Amniotic epithelial cell (primary cell): ENCODE measurements at regions not wholly inside any gene's neighbourhood (a gene's known extent, or its start where the extent isn't known, plus 50 kb on each side); places are given as distances from the start of the nearest gene placed in this dataset.
A peak's percentile ranks its signal among the peaks of the same experiment; 100 is the strongest.
"Not testable (repeated sequence)": the region's sequence is repeated elsewhere in the genome, so short reads cannot be mapped to it uniquely, and the experiment has no call there.

ENCODE experiments used
- DNase-seq: peaks from one replicate; pipeline ENCODE4 v3.0.0-alpha.2; 2010; ENCODE audit warnings: low read depth

DNA sequence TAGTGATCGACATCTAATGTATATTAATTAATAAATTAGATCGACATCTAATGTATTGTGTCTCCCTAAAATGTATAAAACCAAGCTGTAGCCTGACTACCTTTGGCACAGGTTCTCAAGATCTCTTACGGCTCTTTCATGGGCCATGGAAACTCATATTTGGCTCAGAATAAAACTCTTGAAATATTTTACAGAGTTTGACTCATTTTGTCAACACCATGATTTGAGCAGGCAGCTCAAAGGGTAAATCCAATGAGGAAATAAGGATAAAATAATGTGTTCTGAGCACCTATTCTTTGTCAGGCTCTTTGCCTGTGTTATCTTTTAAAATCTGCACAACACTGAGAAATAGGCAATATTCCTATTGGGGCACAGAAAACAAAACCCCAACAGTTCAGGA lies 223.4 kb upstream of the DUSP10 start:
- DNase-seq, result no peak

DNA sequence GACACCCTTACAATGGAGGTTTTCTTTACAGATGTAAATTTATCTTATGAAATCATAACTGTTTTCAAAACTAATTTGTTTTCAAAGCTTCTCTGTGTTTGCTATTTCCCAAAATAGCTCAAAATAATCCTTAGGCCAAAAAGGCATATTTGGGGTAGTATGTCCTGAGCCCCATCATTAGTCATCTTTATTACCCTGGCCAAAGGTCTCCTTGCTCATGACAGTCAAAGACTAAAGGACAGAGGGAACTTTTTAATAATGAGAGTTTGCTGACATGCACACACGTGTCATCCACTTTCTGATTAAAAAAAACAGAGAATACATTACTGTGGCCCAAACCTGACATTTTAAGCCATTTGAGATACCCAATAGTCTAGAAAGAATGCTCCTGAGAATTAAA lies 221.9 kb upstream of the DUSP10 start:
- DNase-seq, result no peak

DNA sequence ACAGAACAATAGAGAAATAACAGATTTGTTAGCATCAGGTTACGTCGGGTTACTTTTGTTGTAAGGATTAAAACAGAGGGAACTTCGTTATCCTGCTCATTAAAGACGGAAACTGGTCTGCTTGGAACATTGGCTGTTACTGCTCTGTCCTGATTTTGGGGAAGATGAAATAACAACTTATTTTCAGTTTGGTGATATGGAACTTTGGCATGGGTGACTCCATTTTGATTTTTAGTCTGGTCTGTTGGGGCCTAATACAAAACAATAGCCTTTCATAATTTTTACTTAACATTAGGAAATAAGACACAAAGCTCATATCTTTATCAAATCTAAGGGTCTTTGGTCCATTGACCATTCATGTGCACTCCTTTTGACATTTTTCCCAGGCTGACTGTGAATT lies 220.5 kb upstream of the DUSP10 start:
- no peak for DNase-seq

DNA sequence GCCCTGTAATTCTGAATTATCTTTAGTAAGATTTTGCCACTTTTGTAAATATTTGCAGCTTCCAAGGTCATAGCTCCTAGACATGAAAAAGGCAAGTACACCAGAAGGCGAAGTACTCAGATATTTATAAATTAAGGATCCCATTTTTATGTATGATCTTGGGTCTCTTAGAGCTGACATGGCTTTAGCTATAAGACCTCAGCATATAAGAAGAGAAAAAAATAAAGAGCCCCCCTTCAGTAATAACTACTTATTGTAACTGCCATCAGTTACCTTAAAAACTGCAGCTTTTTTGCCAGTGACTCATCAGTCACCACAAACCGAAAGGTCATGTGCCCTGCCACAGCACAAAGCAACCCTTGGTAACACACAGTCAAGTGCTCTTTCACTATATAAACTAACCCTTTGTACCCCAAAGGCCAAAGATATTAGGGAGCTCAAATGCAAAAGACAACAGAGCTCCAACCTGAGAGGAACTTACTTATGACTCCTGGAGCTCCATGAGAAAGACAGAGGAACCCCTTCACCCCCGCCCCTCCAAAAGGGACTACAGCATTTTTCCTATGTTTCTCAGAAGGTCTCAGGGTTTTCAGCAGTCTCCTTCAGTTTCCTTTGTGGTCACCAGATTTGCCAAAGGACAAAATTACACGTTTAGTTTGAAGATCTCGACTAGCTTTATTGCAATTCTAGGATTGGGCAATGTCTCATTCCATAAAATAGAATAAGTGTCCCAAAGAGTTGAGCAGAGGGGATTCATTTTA lies 219.8 kb upstream of the DUSP10 start:
- DNase-seq, result peak; percentile 66

DNA sequence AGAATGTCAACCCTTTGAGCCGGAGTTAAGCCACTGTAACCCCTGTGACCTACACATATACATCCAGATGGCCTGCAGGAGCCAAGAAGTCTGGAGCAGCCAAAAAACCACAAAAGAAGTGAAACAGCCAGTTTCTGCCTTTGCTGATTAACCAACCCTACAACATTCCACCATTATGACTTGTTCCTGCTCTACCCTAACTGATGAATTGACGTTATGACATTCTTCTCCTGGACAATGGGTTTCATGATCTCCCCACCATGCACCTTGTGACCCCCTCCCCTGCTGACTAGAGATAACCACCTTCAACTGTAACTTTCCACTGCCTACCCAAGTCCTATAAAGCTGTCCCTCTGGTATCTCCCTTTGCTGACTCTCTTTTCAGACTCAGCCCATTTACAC lies 216.3 kb upstream of the DUSP10 start:
- peak; percentile 82 for DNase-seq

DNA sequence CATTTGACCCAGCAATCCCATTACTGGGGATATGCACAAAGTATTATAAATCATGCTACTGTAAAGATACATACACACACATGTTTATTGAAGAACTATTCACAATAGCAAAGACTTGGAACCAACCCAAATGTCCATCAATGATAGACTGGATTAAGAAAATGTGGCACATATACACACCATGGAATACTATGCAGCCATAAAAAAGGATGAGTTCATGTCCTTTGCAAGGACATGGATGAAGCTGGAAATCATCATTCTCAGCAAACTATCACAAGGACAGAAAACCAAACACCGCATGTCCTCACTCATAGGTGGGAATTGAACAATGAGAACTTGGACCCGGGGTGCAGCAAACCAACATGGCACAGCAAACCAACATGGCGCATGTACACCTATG lies 215.5 kb upstream of the DUSP10 start:
- DNase-seq, result not testable (repeated sequence)

DNA sequence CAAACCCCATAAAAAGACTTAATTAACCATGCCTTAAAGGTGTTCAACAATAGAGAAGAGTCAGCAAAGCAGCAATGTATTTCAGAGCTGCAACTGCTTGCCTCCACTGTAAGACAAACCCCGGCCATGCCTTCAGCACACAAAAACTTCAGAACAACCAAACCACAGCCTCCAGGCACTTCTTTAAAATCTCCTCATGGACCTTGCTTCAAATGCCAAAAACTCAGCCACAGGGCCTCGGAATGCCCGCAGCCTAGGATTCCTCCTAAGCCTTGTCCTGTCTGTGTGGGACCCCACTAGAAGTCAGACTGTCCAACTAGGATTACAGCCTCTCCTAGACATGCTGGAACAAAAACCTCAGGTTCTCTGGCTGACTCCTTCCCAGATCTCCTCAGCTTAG lies 208.1 kb upstream of the DUSP10 start:
- DNase-seq, result no peak

DNA sequence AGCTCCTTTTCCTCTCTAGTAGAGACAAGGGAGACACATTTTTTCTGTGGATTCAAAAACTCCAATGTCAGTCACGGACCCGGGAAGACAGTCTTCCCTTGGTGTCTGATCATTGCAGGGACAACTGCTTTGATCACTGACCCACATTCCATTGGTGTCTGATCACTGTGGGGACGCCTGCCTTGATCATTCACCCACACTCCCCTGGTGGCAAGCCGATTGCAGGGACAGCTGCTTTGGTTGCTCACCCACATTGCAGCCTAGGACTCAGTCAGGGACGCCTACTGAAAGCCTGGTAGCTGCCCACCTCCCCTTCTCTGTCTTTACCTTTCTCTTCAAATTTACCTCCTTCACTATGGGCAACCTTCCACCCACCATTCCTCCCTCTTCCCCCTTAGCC lies 206.6 kb upstream of the DUSP10 start:
- no peak for DNase-seq

DNA sequence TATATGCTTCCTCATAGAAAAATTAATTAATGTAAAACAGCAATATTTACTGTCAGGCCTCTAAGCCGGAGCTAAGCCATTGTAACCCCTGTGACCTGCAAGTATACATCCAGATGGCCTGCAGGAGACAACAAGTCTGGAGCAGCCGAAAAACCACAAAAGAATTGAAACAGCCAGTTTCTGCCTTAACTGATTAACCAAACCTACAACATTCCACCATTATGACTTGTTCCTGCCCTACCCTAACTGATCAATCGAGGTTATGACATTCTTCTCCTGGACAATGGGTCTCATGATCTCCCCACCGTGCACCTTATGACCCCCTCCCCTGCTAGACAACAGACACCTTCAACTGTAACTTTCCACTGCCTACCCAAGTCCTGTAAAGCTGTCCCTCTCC lies 205.8 kb upstream of the DUSP10 start:
- DNase-seq, result peak; percentile 7

DNA sequence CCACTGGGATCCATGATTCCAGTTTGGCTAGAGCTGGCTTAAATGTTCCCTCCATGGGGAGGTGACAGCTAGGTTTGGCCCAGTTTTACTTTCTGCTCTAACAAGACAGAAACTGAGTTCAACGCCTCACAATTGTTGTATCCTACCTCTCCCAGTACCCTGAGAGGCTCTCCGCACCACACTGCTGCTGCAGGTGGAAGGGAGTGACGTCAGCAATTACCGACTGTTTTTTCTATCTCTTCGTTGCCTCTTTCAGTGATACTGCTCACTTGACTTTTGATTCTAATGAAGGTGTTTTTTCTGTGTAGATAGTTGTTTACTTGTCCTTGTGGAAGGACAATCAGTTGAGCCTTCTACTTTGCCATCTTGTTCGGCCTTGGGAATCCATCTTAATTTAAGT lies 204.9 kb upstream of the DUSP10 start:
- DNase-seq, result no peak

DNA sequence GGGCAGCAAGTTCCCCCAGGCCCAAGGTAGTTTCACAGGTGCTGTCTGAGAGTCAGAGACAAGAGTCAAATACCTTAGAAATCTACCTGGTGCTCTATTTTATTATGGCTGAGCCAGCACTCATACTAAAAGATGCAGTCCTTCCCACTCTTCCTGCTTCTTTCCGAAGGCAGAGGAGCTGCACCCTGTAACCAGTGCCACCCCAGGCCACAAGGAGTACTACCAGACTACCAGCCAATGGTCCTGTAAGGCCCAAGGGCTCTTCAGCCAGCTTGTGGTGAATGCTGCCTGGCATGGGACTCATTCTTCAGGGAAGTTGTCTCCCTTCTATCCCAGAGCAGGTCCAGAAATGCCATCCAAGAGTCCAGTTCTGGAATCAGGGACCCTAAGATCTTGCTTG lies 203.8 kb upstream of the DUSP10 start:
- DNase-seq, result no peak

DNA sequence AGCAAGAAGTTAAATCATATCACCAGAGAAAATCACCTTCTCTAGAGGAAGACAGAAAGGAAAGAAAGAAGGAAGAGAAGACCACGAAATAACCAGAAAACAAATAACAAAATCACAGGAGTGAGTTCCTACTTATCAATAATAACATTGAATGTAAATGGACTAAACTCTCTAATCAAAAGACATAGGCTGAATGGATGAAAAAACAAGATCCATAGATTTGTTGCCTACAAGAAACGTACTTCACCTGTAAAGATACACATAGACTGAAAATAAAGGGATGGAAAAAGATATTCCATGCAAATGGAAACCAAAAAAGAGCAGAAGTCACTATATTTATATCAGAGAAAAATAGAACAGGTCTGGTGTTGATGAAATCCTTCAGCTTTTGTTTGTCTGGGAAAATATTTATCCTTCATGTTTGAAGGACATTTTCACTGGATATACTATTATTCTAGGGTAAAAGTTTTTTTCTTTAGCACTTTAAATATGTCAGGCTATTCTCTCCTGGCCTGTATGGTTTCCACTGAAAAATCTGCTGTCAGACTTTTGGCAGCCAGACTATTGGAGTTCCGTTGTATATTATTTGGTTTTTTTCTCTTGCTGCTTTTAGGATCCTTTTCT lies 202.5 kb upstream of the DUSP10 start:
- no peak for DNase-seq

DNA sequence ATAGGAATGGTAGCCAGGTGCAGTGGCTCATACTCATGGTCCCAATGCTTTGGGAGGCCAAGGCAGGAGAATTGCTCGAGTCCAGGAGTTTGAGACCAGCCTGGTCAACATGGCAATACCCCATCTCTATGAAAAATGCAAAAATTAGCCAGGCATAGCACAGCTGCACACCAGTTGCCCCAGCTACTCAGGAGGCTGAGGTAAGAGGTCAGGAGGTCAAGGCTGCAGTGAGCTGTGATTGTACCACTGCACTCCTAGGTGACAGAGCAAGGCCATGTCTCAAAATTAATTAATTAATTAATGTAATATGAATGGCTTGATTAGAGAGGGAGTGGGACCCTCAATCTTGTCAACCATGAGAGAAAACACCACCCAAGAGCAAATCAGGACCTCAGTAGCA lies 198.7 kb upstream of the DUSP10 start:
- no peak for DNase-seq

DNA sequence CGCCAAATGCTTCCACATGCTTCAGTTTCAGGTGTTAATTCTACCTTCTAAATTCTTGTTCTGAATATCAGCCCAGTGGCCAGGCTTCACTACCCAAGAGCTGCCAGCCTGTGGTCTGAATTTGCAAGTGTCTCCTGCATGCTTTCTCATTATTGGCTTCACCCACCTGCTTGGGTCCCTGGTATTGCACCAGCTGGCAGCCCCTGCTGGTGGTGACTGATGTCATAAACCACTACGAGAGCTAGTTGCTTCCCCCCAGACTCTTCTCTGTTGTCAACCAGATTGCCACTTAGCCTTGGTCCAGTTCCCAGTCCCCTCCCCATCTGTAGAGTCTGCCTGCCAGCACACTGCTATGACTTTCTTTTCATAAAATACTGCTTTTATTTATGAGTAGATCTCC lies 197.7 kb upstream of the DUSP10 start:
- no peak for DNase-seq

DNA sequence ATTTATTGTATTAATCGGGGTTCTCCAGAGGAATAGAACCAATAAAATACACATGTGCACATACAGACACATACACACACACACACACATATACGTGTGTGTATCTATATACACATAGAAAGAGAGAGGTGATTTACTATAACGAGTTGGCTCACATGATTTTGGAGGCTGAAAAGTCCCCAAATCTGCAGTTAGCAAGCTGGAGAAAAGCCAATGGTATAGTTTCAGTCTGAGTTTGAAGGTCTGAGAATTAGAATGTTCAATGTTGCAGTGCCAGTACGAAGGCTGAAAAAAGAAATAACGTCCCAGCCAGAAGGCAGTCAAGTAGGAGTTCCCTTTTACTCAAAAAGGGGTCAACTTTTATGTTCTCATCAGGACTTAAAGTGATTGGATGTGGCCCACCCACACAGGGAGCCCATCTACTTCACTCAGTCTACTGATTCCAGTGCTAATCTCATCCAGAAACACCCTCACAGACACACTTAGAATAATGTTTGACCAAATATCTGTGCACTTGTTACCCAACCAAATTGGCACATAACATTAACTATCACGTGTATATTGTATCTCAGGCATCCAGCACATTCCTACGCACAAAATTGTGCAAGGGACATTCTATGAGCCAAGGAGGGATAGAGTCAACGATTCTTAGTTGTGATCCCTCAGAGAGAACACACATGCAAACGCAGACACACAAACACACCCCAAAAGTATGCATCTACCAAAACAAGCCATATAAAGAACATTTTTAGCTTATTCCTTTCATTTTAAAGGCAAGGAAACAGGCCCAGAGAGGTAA lies 195.5 kb upstream of the DUSP10 start:
- DNase-seq, result no peak

DNA sequence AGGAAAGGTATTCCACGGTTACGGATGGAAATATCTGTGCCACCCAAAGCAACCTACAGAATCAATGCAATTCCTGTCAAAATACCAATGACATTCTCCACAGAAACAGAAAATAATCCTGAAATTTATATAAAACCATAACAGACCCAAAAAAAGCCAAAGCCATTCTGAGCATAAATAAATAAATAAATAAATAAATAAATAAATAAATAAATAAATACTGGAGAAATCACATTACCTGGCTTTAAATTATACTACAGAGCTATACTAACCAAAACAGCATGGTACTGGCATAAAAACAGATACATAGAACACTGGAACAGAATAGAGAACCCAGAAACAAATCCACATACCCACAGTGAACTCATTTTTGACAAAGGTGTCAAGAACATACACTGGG lies 191.9 kb upstream of the DUSP10 start:
- DNase-seq, result no peak

DNA sequence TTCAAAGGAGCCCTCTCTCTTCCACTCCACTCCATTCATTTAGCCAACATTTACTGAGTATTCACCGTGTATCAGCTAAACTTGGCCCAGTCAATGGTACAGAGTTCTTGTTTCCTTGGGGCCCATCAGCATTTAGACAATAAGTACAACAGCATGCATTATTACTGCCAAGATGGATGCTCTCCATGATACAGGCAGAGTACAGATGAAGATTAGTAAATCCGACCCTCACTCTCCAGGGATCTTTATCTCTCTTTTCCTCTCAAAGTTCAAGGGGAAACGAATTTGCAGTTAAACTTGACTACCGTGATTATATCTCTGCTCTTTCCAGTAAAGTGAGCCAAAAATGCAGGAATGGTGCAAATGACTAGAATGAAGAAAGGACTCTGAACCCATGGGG lies 184.6 kb upstream of the DUSP10 start:
- no peak for DNase-seq

DNA sequence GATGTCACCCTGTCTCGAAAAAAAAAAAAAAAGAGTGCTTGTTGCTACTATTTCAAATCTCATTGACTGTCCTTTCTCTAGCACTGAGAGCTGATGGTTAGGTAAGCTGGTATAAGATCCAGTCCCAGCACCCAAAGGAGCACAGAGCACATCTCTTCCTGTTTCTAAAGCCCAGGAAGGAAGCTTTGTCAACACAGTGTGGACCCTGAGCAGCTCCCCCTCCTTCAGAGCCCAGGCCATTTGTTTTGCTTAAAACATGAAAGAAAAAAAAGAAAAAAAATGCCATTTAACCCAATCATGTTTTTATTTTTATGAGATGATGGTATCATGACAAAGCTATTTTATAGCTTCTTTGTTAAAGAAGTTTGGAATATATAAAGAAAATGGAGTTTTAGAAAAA lies 184.1 kb upstream of the DUSP10 start:
- DNase-seq, result no peak

DNA sequence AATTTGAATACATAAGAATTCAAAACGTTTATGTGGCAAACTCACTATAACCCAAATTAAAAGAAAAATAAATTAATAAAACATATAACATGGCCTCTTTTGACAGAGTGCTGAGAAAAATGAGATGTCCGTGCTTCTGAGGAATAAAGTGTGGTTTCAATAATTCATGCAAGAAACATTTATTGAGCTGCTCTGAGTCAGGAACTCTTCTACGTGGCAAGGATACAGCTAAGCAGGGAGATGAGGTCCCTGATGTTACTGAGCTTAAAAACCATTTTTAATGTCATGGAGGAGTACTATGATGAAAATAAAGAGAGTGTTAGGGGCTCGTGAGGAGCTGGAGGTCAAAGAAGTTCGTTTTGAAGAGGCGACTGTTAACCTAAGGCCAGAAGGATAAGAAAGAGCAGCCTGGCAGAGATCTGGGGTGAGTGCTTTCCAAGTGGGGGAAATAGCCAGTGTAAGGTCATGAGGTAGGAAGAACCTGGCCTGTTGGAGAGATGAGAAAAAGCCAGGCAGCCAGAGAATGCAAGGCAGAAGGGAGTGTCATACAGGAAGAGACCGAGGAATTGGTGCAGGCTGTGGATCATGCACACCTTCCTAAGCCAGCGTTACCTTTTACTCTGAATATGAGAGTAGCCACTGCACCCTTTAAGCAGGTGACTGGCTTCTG lies 182.2 kb upstream of the DUSP10 start:
- peak; percentile 21 for DNase-seq

DNA sequence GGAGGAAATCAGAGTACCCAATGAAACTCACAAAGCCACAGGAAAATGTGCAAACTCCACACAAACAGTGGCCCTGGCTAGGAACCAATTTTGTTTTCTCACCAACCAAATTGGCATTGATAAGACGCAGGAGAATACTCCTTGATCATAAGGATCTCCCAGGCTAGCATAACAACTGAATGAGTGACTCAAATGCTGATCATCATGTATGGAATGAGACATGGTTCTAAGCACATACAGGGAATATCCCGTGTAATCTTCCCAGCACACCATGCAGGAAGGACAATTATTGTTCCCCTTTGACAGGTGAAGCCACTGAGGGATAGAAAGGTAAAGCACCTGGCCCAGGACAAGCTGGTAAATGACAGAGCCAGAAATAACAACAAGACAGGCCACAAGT lies 180.0 kb upstream of the DUSP10 start:
- no peak for DNase-seq

DNA sequence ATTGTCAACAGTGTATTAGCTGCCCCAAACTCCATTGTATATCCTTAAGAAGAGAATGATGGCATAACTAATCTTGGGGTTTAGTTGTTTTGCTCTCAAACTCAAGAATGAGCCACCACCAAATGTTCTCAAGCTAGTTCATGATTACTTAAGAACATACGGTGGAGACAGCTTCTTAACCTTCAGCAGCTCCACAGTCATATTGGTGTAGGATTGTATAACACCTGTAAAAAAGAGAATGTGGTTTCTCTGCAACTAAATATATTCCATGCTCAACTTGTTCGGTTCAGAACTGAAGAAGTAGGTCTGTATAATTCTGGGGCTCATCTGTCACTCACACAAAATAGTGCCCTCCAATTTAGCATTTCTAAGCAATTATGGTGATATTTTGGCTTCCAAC lies 177.9 kb upstream of the DUSP10 start:
- no peak for DNase-seq

DNA sequence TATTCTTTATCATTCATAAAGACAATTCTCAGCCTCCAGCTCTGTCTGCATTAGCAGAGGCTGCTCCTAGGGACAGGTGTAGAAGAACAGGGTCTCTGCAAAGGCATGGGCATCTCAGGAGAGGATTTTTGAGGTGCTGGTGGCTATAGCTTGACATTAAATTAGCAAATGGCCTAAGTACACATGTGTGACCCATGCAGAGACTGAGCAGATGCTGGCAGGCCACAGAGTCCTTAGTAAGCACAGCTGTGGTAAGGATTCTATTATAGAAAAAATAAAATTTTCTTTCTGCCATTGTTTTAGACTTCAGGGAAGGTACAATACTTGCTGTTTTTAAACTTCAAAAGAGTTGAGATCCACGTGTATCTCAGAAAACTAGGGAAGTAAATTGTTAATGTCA lies 177.5 kb upstream of the DUSP10 start:
- no peak for DNase-seq

DNA sequence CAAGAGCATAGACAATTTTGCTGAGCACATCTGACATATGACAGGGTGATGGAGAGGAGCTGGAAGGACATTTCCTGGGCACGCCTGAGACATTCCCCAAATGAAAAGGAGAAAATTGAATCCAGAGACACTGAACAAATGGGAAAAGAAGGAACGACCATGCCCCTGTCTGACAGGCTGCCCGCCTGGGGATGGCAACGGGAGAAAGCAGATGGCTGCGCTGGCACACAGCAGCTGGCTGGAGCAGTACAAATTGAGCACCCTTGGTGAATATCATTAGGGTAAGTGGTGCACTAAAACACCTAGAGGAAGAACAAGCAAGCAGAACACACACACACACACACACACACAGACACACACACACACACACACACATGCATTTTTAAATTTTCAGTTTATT lies 174.3 kb upstream of the DUSP10 start:
- no peak for DNase-seq
